Neural crest cell (in vitro differentiated cells): ENCODE measurements at regions not wholly inside any gene's neighbourhood (a gene's known extent, or its start where the extent isn't known, plus 50 kb on each side); places are given as distances from the start of the nearest gene placed in this dataset.
A peak's percentile ranks its signal among the peaks of the same experiment; 100 is the strongest.

Experiments
- DNase-seq: peaks from one replicate; pipeline ENCODE4 v3.0.0; 2021; ENCODE audit warnings: low read depth, mixed read lengths, low spot score
- H3K27ac Mint-ChIP-seq: one replicate; pipeline ENCODE4 v1.8.0; 2021; ENCODE audit warnings: mild to moderate bottlenecking, mixed read lengths; ENCODE audit not compliant: unreplicated experiment
- H3K27me3 Mint-ChIP-seq: 2 replicates; pipeline ENCODE4 v1.8.0; 2021; ENCODE audit warnings: low read depth, mild to moderate bottlenecking, mixed read lengths
- H3K36me3 Mint-ChIP-seq: 2 replicates; pipeline ENCODE4 v1.8.0; 2021; ENCODE audit warnings: low read depth, mild to moderate bottlenecking, mixed read lengths
- H3K4me1 Mint-ChIP-seq: 2 replicates; pipeline ENCODE4 v1.8.0; 2021; ENCODE audit warnings: mixed read lengths
- H3K4me3 Mint-ChIP-seq: one replicate; pipeline ENCODE4 v1.8.0; 2021; ENCODE audit warnings: mild to moderate bottlenecking, mixed read lengths
- H3K9me3 Mint-ChIP-seq: 2 replicates; pipeline ENCODE4 v1.8.0; 2021; ENCODE audit warnings: mixed read lengths
- CTCF ChIP-seq: fragments of 200-600 bp; sonication (generic); conservative IDR thresholded peaks from 2 replicates; pipeline ENCODE4 v1.5.0; 2021; ENCODE audit warnings: antibody characterized with exemption, mild to moderate bottlenecking

GRCh38 chr18:11261486-11261885 is 112.1 kb upstream of the PIEZO2 start:
- DNase-seq, result no peak
- H3K4me1 Mint-ChIP-seq, result peaks cover 31% of the 10 kb centered on the region
- H3K36me3 Mint-ChIP-seq, result peaks cover 9% of the 10 kb centered on the region
- peaks cover 10% of the 10 kb centered on the region for H3K9me3 Mint-ChIP-seq
- no peaks in the 10 kb centered on the region for H3K27me3 Mint-ChIP-seq
- TF ChIP-seq CTCF, result no peak
- no peak overlapping the region for H3K4me3 Mint-ChIP-seq
- H3K27ac Mint-ChIP-seq, result peak overlapping the region; percentile 40

GRCh38 chr18:11260961-11261461 is 111.6 kb upstream of the PIEZO2 start:
- H3K36me3 Mint-ChIP-seq, result peaks cover 9% of the 10 kb centered on the region
- peaks cover 31% of the 10 kb centered on the region for H3K4me1 Mint-ChIP-seq
- H3K27me3 Mint-ChIP-seq, result no peaks in the 10 kb centered on the region
- H3K9me3 Mint-ChIP-seq, result peaks cover 10% of the 10 kb centered on the region
- peak overlapping the region; percentile 79 for H3K27ac Mint-ChIP-seq
- TF ChIP-seq CTCF, result no peak
- DNase-seq, result no peak
- no peak overlapping the region for H3K4me3 Mint-ChIP-seq

GRCh38 chr18:11259469-11260150 is 110.2 kb upstream of the PIEZO2 start:
- TF ChIP-seq CTCF, result no peak
- no peak overlapping the region for H3K27ac Mint-ChIP-seq
- peaks cover 7% of the 10 kb centered on the region for H3K36me3 Mint-ChIP-seq
- DNase-seq, result no peak
- peaks cover 36% of the 10 kb centered on the region for H3K4me1 Mint-ChIP-seq
- no peaks in the 10 kb centered on the region for H3K27me3 Mint-ChIP-seq
- H3K9me3 Mint-ChIP-seq, result peaks cover 8% of the 10 kb centered on the region
- H3K4me3 Mint-ChIP-seq, result peak overlapping the region; percentile 17

GRCh38 chr18:11258039-11258610 is 108.8 kb upstream of the PIEZO2 start:
- no peak for TF ChIP-seq CTCF
- Mint-ChIP-seq H3K4me1 (peaks cover 36% of the 10 kb centered on the region), H3K36me3 (no peaks in the 10 kb centered on the region), H3K27ac (no peak overlapping the region), H3K9me3 (peaks cover 4% of the 10 kb centered on the region), H3K27me3 (no peaks in the 10 kb centered on the region), H3K4me3 (no peak overlapping the region)
- DNase-seq, result no peak

- Mint-ChIP-seq H3K9me3 (no peaks in the 10 kb centered on the region), H3K36me3 (no peaks in the 10 kb centered on the region), H3K4me3 (no peak overlapping the region), H3K27ac (no peak overlapping the region), H3K4me1 (peaks cover 24% of the 10 kb centered on the region), H3K27me3 (no peaks in the 10 kb centered on the region)
- no peak for TF ChIP-seq CTCF
- no peak for DNase-seq
These were observed 106.9 kb upstream of the PIEZO2 start for GRCh38 chr18:11256251-11256650.
